SH-SY5Y (cell line): ENCODE measurements at regions not wholly inside any gene's neighbourhood (a gene's known extent, or its start where the extent isn't known, plus 50 kb on each side); places are given as distances from the start of the nearest gene placed in this dataset.

Experiments used
- GATA2 ChIP-seq: IDR thresholded peaks from 2 replicates; pipeline ENCODE4 v1.6.1; 2011; ENCODE audit warnings: mild to moderate bottlenecking, low read depth, low read length
- GATA3 ChIP-seq: IDR thresholded peaks from 2 replicates; pipeline ENCODE4 v1.6.1; 2011; ENCODE audit warnings: low read depth, mild to moderate bottlenecking, low read length, moderate library complexity

DNA sequence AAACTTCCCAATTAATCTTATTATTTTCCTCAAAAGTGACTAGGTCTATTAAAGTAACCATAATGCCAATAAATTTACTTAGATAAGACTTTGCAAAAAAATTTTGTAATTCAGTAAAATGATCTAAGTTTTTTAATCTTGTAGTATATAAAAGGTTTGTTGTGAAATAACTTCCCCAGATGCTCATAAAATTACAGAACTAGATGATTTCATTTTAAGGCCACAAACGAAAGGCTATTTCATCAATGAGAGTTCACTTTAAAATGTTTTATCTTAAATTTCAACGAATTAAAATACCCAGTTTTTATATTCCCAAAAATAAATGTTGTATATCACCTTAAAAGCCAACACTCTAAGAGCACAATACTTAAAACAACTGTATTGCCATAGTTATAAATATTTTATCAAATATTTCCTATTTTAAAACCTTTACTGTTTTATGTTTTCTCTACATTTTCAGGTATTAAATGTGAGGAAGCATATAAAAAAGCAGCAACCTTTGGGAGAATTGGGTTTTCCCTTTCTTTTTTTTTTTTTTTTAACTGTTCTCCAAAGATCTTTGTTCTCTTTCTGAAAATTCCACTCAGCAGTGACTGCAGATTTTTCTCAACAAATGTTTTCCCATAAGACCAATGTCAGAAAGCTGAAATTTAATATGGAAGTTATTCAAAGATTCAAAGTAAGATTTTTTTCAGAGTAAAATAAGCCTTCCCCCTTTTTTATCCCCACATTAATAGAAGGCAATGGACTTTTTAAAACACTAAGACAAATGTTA, 169.9 kb downstream of the CYB561 start:
- TF ChIP-seq GATA3 (no peak), GATA2 (no peak)

DNA sequence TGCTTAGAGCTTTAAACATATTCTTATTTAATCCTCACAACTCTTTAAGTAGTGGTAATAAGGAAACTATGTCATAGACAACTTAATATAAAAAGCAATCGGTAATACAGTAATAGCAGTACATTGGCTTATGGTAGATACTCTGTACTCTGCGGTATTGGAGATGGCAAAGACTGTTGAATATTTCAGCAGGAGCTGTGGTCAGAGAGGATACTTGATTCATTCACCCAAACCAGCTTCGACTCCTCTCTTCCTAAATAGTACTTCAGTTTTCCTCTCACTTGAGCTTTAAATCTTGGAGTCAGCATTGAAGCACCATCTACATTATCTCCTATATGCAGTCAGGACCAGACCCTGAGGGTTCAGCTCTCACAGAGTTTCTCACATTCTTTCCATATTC, 169.3 kb downstream of the CYB561 start:
- TF ChIP-seq GATA3, result no peak
- TF ChIP-seq GATA2, result no peak

DNA sequence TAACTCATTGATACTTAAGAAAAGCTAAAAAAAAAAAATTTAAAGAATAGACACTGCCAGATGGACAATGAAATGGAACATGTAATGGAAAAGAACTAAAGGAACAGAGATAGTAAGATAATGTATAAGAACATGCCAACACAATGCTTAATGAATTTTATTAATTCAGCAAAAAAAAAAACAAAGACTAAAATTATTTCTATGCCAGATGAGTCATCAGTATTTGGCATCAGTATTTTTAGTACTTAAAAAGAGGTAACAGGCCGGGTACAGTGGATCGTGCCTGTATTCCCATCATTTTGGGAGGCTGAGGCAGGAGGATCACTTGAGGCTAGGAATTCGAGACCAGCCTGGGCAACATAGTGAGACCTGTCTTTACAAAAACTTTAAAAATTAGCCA, 168.5 kb downstream of the CYB561 start:
- TF ChIP-seq GATA3 (no peak), GATA2 (no peak)

DNA sequence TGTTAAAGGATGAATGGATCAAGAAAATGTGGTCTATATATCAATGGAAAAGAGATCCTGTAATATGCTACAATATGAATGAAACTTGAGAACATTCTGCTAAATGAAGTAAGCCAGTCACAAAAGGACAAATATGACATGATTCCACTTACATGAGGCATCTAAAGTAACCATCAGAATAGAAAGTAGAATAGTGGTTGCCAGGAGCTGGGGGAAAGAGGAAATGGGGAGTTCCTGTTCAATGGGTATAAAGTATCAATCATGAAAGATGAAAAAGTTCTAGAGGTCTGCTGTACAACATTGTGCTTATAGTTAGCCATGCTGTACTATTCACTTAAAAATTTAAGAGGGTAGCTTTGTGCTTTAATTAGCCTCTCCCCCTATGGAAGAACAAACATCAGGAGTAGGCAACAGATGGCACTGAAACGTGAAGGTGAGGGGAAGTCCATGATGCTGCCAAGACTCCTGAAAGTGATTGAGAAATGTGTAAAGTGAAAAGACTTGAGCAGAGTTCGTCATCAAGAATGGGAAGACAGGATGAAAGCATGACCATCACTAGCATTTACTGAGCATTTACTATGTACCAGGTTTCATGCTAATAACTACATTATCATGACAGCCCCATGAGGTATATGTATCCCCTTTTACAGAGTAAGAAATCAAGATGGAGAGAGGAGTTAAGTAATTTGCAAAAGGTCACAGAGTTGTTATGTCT, 167.2 kb downstream of the CYB561 start:
- TF ChIP-seq GATA3 (no peak), GATA2 (no peak)

DNA sequence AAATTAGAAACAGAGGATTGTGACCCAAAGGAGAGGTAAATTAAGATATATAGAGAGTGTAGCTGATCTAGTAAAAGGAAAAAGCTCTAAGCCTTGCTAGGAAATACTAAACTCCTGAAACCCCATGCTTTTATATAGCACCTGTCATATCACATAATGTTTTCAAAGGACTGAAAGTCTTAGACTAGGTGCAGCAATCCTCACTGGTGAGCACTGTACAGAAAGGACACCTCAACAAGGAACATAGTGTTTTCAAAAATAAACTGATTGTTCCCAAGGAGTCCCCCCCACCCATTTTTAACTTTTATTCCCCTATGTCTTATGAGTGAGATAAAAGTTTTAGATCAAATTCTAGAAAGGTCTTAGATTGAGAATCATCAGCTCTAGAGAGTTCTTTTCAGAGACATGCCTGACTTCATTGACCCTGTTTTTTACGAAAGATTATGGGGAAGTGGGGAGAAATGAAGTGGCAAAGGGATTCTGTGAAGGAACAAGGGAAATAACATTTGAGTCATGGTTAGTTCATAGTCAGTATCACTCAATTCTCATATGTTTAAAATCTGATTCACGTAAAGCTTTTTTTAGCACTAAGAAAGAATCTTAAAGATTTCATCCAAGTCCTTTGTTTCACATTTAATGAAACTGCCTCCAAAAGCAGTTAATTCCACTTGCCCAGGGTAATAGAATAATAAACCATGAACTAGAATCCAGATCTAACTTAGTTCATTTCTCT, 166.4 kb downstream of the CYB561 start:
- TF ChIP-seq GATA3 (no peak), GATA2 (no peak)

DNA sequence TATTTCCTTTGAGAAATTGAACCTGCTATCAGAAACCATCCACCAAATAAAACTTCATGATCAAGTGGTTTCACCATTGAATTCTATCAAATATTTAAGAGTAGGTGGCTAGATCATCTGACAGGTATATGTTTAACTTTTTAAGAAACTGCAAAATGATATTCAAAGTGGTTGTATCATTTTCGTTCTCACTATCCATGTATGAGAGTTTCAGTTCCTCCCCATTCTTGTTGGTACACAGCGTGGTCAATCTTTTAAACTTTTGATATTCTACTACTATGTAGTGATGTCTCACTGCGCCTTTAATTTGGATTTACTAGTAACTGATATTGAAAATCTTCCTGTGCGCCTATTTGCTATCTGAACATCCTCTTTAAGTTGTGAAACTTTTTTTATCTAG, 163.7 kb downstream of the CYB561 start:
- TF ChIP-seq GATA2 (no peak), GATA3 (no peak)

DNA sequence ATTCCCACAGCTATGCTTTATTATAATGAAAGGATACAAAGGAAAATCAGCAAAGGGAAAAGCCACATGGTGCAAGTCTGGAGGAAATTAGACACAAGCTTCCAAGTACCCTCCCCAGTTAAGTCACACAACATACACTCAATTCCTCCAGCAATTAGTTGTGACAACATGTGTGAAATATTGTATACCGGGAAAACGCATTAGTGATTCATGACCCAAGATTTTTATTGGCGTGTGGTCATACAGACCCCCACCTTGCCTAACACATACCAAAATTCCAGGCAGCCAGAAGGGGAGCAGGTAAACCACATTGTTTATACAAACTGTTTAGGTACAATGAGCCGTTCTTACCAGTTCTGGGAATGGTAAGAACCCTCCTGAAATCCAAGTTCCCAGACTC, 160.6 kb downstream of the CYB561 start:
- no peak for TF ChIP-seq GATA3

DNA sequence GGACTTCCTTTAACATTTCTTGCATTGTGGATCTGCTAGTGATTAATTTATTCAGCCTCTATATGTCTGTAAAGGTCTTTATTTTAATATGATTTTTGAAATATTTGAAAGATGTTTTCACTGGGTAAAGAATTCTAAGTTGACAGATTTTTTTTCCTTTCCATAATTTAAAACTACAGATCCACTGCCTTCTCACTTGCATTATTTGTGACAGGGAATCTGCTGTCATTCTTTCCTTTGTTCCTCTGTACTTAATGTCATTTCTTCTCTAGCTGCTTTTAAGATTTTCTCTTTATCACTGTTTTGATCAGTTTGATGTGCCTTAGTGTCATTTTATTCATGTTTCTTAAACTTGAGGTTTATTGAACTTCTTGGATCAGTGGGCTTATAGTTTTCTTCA, 159.9 kb downstream of the CYB561 start:
- TF ChIP-seq GATA2 (no peak), GATA3 (no peak)

DNA sequence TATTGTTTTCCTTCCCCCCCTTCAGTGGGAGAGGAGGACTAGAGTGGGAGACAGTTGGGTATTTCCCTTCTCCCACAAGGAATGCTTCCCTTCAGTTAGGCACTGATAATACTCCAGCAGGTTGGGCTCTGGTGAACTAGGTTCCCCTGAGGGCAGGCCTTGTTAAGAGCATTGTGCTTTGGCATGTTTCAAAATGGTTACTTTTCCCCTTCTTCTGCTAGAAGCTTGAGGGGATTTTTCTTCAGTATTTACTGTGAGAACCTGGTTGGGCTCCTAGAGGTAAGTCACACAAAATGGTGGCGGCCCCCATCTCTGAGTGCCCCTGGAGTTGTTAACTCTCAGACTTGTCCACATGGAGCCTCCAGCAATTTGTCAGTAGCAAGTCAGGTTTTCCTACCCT, 156.2 kb downstream of the CYB561 start:
- TF ChIP-seq GATA3, result no peak
- no peak for TF ChIP-seq GATA2

DNA sequence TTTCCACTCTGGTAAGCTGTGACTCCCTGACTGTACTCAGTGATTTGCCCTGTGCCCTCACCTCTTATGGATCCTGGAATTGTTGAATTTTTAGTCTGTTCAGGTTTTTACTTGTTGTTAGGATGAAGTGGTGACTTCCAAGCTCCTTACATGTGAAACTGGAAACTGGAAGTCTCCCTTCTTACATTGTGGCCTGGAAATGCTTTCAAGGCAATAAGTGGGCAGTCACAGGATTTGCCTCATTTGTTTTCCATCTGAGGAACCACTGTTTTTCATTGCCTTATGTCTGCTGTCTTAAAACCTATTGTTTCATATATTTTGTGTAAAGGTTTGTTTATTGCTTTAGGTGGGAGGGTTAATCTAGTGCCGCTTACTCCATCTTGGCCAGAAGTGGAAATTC, 155.8 kb downstream of the CYB561 start:
- TF ChIP-seq GATA2, result no peak
- no peak for TF ChIP-seq GATA3

DNA sequence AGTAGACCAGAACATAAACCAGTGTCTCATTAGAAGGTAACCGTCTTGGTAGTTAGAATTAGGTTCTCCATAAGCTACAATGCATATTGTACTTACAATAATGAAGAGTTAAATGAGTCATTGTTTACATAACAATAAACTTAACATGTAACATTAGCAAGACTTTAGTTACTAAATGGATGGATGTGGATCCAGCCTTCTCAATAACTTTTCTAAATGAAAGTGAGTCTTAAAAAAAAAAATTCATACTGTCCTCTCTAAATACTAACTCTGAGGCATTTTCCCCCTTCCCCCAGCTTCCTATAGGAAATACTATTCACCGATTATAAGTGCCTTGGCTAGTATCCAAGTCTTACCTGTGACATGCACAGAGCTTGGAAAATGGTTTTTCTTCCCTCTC, 155.3 kb downstream of the CYB561 start:
- TF ChIP-seq GATA2, result no peak
- TF ChIP-seq GATA3, result no peak

DNA sequence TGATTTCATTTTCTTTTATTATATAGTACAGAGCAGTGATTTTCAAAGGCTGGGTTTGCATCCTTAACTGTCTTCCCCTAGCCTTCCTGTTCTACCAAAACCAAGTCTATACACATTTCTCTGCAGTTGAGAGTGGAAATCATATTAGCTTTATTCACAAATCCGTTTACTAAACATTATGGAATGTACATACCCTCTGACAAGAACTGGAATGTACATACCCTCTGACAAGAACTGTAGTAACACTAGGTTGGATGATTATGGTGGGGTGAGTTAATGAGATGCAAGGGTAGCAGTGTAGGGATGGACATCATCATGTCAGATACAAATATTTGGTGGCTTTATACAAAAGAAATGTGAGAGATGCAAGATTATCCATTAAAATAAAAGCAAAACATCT, 154.8 kb downstream of the CYB561 start:
- TF ChIP-seq GATA2, result no peak
- no peak for TF ChIP-seq GATA3

DNA sequence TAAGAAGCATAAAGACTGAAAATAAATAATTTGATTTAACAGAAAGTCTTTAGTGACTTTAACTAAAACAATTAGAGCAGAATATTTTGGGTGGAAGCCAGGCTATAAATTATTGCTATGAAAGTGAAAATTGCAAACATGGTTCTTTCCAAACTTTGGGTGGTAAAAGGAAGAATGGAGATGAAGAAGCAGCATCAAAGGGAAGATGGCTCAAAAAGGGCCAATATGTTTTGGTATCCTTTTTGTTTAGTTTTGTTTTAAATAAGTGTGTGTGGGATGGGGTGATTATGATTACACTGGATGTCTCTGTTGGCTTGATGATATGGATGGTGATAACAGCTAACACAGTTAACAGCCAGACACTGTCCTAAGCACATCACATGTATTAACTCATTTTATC, 153.7 kb downstream of the CYB561 start:
- no peak for TF ChIP-seq GATA3
- no peak for TF ChIP-seq GATA2

DNA sequence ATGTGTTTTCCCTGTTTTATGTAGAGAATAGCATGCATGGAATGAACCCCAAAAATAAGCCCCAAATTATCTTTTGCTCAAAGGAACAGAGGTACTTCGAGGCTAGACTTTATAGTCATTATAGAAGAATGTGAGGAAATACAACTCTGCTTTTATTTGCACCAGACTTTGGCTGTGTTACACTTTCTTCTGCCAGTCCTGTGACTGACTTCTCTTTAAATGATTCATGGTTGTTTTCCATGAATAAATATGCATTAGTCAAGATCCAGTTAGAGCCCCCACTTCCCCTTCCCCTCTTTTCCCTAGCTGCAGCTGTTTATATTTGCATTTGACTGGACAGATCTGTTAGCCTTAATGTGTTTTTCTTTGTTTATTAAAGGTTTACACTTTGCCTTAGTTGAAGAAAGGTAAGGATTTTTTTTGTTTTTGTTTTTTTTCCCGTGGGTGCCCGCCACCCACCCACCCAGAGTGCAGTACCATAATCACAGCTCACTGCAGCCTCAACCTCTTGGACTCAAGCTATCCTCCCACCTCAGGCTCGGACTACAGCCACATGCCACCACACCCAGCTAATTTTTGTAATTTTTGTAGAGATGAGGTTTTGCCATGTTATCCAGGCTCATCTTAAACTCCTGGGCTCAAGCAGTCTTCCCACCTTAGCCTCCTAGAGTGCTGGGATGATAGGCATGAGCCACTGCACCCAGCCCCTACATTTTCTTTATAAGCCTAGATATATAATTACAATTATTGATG, 152.6 kb downstream of the CYB561 start:
- TF ChIP-seq GATA2, result no peak

DNA sequence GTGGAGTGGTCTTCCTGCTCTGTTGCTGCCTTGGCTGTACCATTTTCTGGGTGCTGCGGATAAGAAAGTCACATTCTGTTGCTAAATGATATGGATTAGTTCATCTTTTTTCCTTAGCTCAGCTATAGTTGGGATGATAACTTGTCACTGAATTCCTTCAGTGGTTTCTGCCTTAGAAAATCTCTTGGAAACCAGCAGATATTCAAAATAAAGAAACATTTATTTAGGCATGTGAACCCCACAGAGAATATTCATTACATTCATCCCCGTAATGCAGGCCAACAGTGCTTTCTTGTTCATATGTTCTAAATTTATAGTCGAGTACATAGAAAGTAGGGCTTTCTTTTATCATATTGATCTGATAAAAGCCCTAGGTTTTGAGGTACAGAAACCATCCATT, 151.3 kb downstream of the CYB561 start:
- TF ChIP-seq GATA3 (no peak), GATA2 (no peak)
